Transverse colon (tissue), 4 donors: ENCODE measurements at regions not wholly inside any gene's neighbourhood (a gene's known extent, or its start where the extent isn't known, plus 50 kb on each side); places are given as distances from the start of the nearest gene placed in this dataset.

Experiments used
- CTCF ChIP-seq, 5 experiments: fragments of 200-600 bp in 3 of 5; fragments of 450-650 bp in 2 of 5; sonication (generic) in 3 of 5; IDR thresholded peaks; 1 replicate in 2 of 5; 2 replicates in 3 of 5; pipeline ENCODE4 v1.5.1; 2016 to 2017; ENCODE audit warnings: antibody characterized with exemption in 5 of 5, inconsistent platforms in 3 of 5, mild to moderate bottlenecking in 2 of 5, moderate library complexity in 1 of 5
- POLR2A ChIP-seq: fragments of 450-650 bp; IDR thresholded peaks from one replicate; pipeline ENCODE4 v1.6.1; 2016; ENCODE audit warnings: antibody characterized with exemption, mild to moderate bottlenecking, moderate library complexity
- POLR2AphosphoS5 ChIP-seq, 3 donors: sonication (generic); formaldehyde crosslinking; IDR thresholded peaks; one replicate each; pipeline ENCODE4 v1.6.1; 2016; ENCODE audit warnings: antibody characterized with exemption in 3 of 3

- TF ChIP-seq CTCF (IDR thresholded peaks at IDR 0.05): no peak
- no peak for TF ChIP-seq POLR2AphosphoS5 (IDR thresholded peaks at IDR 0.05)
- TF ChIP-seq POLR2A: no peak
These were observed 204.4 kb upstream of the DMRT1 start for GRCh38 chr9:636931-637591.
